ENCODE measurements at regions not wholly inside any gene's neighbourhood (a gene's known extent, or its start where the extent isn't known, plus 50 kb on each side); places are given as distances from the start of the nearest gene placed in this dataset.

- ChIA-PET POLR2A (no interaction called here), CTCF (no interaction called here)
- Histone ChIP-seq H3K9me3 (ENCODE audit: control insufficient read depth, insufficient read depth, low read length) (peaks cover 12% of the 10 kb centered on the region), H3K27ac (ENCODE audit: low read depth, low read length) (no peak overlapping the region), H3K4me3 (ENCODE audit: low read depth, low read length) (no peak overlapping the region), H3K27me3 (ENCODE audit: control insufficient read depth, insufficient read depth, low read length) (no peaks in the 10 kb centered on the region)
- no peak for DNase-seq (ENCODE audit: low read depth, low spot score)
- no peak for TF ChIP-seq CTCF (IDR thresholded peaks at IDR 0.05; ENCODE audit: low read depth, low read length)
Observed at GRCh38 chr9:118586978-118587377, 782.3 kb downstream of the BRINP1 start.

GRCh38 chr9:118594428-118594827 is 774.8 kb downstream of the BRINP1 start:
- H3K27me3 ChIP-seq (ENCODE audit: control insufficient read depth, insufficient read depth, low read length), result no peaks in the 10 kb centered on the region
- POLR2A ChIA-PET, result no interaction called here
- H3K9me3 ChIP-seq (ENCODE audit: control insufficient read depth, insufficient read depth, low read length), result peaks cover 7% of the 10 kb centered on the region
- no peak for TF ChIP-seq CTCF (IDR thresholded peaks at IDR 0.05; ENCODE audit: low read depth, low read length)
- no peak overlapping the region for H3K27ac ChIP-seq (ENCODE audit: low read depth, low read length)
- no peak overlapping the region for H3K4me3 ChIP-seq (ENCODE audit: low read depth, low read length)
- CTCF ChIA-PET, result no interaction called here
- DNase-seq (ENCODE audit: low read depth, low spot score), result no peak

- ChIA-PET CTCF (interaction anchor here (0.7 kb wide), 1 partner anchor 403 kb away, joined by 3 read pairs; no protein-coding TSS in a partner anchor), POLR2A (no interaction called here)
- peaks cover 4% of the 10 kb centered on the region for H3K9me3 ChIP-seq (ENCODE audit: control insufficient read depth, insufficient read depth, low read length)
- no peak for TF ChIP-seq CTCF (IDR thresholded peaks at IDR 0.05; ENCODE audit: low read depth, low read length)
- no peak overlapping the region for H3K27ac ChIP-seq (ENCODE audit: low read depth, low read length)
- H3K4me3 ChIP-seq (ENCODE audit: low read depth, low read length), result no peak overlapping the region
- no peaks in the 10 kb centered on the region for H3K27me3 ChIP-seq (ENCODE audit: control insufficient read depth, insufficient read depth, low read length)
- DNase-seq (ENCODE audit: low read depth, low spot score), result no peak
Observed at GRCh38 chr9:118595719-118596305, 773.4 kb downstream of the BRINP1 start.

- TF ChIP-seq CTCF (IDR thresholded peaks at IDR 0.05; ENCODE audit: low read depth, low read length), result no peak
- ChIA-PET CTCF (interaction anchor here (0.7 kb wide), 1 partner anchor 404 kb away, joined by 3 read pairs; no protein-coding TSS in a partner anchor), POLR2A (no interaction called here)
- DNase-seq (ENCODE audit: low read depth, low spot score), result no peak
- Histone ChIP-seq H3K9me3 (ENCODE audit: control insufficient read depth, insufficient read depth, low read length) (peaks cover 6% of the 10 kb centered on the region; the same call in 1 of the 2 replicates), H3K27me3 (ENCODE audit: control insufficient read depth, insufficient read depth, low read length) (no peaks in the 10 kb centered on the region), H3K4me3 (ENCODE audit: low read depth, low read length) (no peak overlapping the region), H3K27ac (ENCODE audit: low read depth, low read length) (no peak overlapping the region)
Observed at GRCh38 chr9:118596374-118597015, 772.7 kb downstream of the BRINP1 start.

GRCh38 chr9:118606668-118607067 is 762.6 kb downstream of the BRINP1 start:
- no peak overlapping the region for H3K4me3 ChIP-seq (ENCODE audit: low read depth, low read length)
- H3K27ac ChIP-seq (ENCODE audit: low read depth, low read length), result no peak overlapping the region
- no peak for TF ChIP-seq CTCF (IDR thresholded peaks at IDR 0.05; ENCODE audit: low read depth, low read length)
- H3K27me3 ChIP-seq (ENCODE audit: control insufficient read depth, insufficient read depth, low read length), result no peaks in the 10 kb centered on the region
- POLR2A ChIA-PET, result no interaction called here
- no peaks in the 10 kb centered on the region; the same call in 1 of the 2 replicates for H3K9me3 ChIP-seq (ENCODE audit: control insufficient read depth, insufficient read depth, low read length)
- CTCF ChIA-PET, result no interaction called here
- no peak for DNase-seq (ENCODE audit: low read depth, low spot score)
